ENCODE measurements at regions not wholly inside any gene's neighbourhood (a gene's known extent, or its start where the extent isn't known, plus 50 kb on each side); places are given as distances from the start of the nearest gene placed in this dataset.

DNA sequence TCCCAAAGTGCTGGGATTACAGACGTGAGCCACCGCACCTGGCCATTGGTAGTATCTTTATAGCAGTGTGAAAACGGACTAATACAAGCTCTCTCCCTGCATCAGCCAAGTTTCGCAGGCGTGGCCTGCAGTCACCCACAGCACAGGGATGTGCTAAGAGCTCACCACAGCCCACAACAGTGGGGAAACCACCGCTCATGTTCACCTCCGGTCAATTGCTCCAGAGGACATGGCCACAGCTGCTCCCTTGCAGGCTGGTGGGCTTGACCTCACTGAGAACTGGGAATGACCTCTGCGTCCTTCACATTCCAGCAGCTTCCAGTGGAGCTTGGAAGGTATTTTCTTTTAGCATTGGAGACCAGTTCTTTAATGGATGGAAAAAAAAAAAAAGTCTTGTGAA is 156.4 kb downstream of the KCTD15 start:
- TF ChIP-seq, protein P1, sequence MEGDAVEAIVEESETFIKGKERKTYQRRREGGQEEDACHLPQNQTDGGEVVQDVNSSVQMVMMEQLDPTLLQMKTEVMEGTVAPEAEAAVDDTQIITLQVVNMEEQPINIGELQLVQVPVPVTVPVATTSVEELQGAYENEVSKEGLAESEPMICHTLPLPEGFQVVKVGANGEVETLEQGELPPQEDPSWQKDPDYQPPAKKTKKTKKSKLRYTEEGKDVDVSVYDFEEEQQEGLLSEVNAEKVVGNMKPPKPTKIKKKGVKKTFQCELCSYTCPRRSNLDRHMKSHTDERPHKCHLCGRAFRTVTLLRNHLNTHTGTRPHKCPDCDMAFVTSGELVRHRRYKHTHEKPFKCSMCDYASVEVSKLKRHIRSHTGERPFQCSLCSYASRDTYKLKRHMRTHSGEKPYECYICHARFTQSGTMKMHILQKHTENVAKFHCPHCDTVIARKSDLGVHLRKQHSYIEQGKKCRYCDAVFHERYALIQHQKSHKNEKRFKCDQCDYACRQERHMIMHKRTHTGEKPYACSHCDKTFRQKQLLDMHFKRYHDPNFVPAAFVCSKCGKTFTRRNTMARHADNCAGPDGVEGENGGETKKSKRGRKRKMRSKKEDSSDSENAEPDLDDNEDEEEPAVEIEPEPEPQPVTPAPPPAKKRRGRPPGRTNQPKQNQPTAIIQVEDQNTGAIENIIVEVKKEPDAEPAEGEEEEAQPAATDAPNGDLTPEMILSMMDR (conservative IDR thresholded peaks at IDR 0.05; ENCODE audit: low read length), result no peak
- TF ChIP-seq EZH2phosphoT487 (IDR thresholded peaks at IDR 0.05; ENCODE audit: borderline replicate concordance), result no peak
- Histone ChIP-seq H3K27me3 (ENCODE audit: insufficient read depth, low read length, poor library complexity, severe bottlenecking) (no peaks in the 10 kb centered on the region), H3K36me3 (ENCODE audit: insufficient read depth, low read length) (no peaks in the 10 kb centered on the region), H4K20me1 (ENCODE audit: insufficient read depth, low read length, poor library complexity, severe bottlenecking) (no peaks in the 10 kb centered on the region), H3K9me2 (replicated peaks; ENCODE audit: low read depth, low read length) (no peaks in the 10 kb centered on the region), H3K79me2 (ENCODE audit: insufficient read depth, low read length) (no peaks in the 10 kb centered on the region), H3F3A (ENCODE audit: low read depth) (no peaks in the 10 kb centered on the region), H3K9me3 (ENCODE audit: insufficient read depth, low read depth, low read length) (no peaks in the 10 kb centered on the region; the same call in 1 of the 2 replicates), H3K4me1 (ENCODE audit: insufficient read depth, low read length, poor library complexity, severe bottlenecking) (no peaks in the 10 kb centered on the region), H3K4me3 (ENCODE audit: low read length, poor library complexity, severe bottlenecking) (no peak overlapping the region), H2AFZ (ENCODE audit: low read length) (no peak overlapping the region), H3K9ac (ENCODE audit: low read depth, low read length, poor library complexity, severe bottlenecking) (no peak overlapping the region), H3K4me2 (ENCODE audit: low read depth, low read length, poor library complexity, severe bottlenecking) (no peak overlapping the region)

DNA sequence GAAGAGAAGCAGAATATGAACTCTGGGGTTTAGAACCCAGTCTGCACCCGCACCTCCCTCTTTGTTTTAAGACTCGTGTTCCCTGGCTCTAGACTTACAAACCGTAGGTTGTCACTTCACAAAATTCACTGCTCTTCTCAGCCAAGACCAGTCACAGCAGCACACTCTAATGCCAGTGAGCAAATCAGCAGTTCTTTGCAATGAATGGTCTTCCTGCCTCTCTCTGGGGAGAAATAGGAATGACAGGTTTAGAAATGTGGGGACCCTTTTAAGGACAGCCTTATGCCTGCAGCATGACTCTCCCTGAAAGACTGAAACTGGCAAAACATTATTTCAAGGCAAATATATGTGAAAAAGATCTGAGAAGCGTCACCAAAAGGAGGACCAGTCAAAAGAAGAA is 156.9 kb downstream of the KCTD15 start:
- Histone ChIP-seq H3K4me1 (ENCODE audit: insufficient read depth, low read length, poor library complexity, severe bottlenecking) (no peaks in the 10 kb centered on the region), H3K9me3 (ENCODE audit: insufficient read depth, low read depth, low read length) (no peaks in the 10 kb centered on the region; the same call in 1 of the 2 replicates), H3K79me2 (ENCODE audit: insufficient read depth, low read length) (no peaks in the 10 kb centered on the region)

DNA sequence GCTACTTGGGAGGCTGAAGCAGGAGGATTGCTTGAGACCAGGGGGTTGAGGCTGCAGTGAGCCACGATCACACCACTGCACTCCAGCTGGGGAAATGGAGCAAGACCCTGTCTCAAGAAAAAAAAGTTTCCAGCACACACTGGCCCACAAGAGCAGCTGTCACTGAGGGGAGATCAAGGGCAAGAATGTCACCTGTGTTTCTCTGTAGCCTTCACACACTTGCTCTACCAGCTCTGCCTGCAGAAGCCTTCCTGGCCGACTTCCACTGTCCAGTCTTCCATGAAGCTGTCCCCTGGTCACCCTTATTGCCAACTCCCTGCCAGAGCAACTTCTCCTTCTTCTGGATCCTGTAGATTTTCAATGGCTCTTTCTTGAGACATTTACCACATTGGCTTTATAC is 158.0 kb downstream of the KCTD15 start:
- no peak for TF ChIP-seq EZH2phosphoT487 (IDR thresholded peaks at IDR 0.05; ENCODE audit: borderline replicate concordance)
- H3K79me2 ChIP-seq (ENCODE audit: insufficient read depth, low read length), result no peaks in the 10 kb centered on the region
- H3K4me3 ChIP-seq (ENCODE audit: low read length, poor library complexity, severe bottlenecking), result no peak overlapping the region
- no peaks in the 10 kb centered on the region for H4K20me1 ChIP-seq (ENCODE audit: insufficient read depth, low read length, poor library complexity, severe bottlenecking)
- H3K36me3 ChIP-seq (ENCODE audit: insufficient read depth, low read length), result no peaks in the 10 kb centered on the region
- no peak overlapping the region for H2AFZ ChIP-seq (ENCODE audit: low read length)
- H3K4me2 ChIP-seq (ENCODE audit: low read depth, low read length, poor library complexity, severe bottlenecking), result no peak overlapping the region
- H3K4me1 ChIP-seq (ENCODE audit: insufficient read depth, low read length, poor library complexity, severe bottlenecking), result no peaks in the 10 kb centered on the region
- H3K27me3 ChIP-seq (ENCODE audit: insufficient read depth, low read length, poor library complexity, severe bottlenecking), result no peaks in the 10 kb centered on the region
- H3K9me2 ChIP-seq (replicated peaks; ENCODE audit: low read depth, low read length), result no peaks in the 10 kb centered on the region
- H3F3A ChIP-seq (ENCODE audit: low read depth), result no peaks in the 10 kb centered on the region
- H3K9me3 ChIP-seq (ENCODE audit: insufficient read depth, low read depth, low read length), result no peaks in the 10 kb centered on the region; the same call in 1 of the 2 replicates
- H3K9ac ChIP-seq (ENCODE audit: low read depth, low read length, poor library complexity, severe bottlenecking), result no peak overlapping the region

More for the DNA sequence above, 156.9 kb downstream of the KCTD15 start:
- no peaks in the 10 kb centered on the region for H3K27me3 ChIP-seq (ENCODE audit: insufficient read depth, low read length, poor library complexity, severe bottlenecking)
- H4K20me1 ChIP-seq (ENCODE audit: insufficient read depth, low read length, poor library complexity, severe bottlenecking), result no peaks in the 10 kb centered on the region
- TF ChIP-seq EZH2phosphoT487 (IDR thresholded peaks at IDR 0.05; ENCODE audit: borderline replicate concordance), result no peak
- TF ChIP-seq, protein P1 (conservative IDR thresholded peaks at IDR 0.05; ENCODE audit: low read length), result no peak
- no peak overlapping the region for H3K9ac ChIP-seq (ENCODE audit: low read depth, low read length, poor library complexity, severe bottlenecking)
- H3K4me3 ChIP-seq (ENCODE audit: low read length, poor library complexity, severe bottlenecking), result no peak overlapping the region
- no peak overlapping the region for H3K4me2 ChIP-seq (ENCODE audit: low read depth, low read length, poor library complexity, severe bottlenecking)
- H3F3A ChIP-seq (ENCODE audit: low read depth), result no peaks in the 10 kb centered on the region
- no peaks in the 10 kb centered on the region for H3K36me3 ChIP-seq (ENCODE audit: insufficient read depth, low read length)
- H2AFZ ChIP-seq (ENCODE audit: low read length), result no peak overlapping the region
- H3K9me2 ChIP-seq (replicated peaks; ENCODE audit: low read depth, low read length), result no peaks in the 10 kb centered on the region

DNA sequence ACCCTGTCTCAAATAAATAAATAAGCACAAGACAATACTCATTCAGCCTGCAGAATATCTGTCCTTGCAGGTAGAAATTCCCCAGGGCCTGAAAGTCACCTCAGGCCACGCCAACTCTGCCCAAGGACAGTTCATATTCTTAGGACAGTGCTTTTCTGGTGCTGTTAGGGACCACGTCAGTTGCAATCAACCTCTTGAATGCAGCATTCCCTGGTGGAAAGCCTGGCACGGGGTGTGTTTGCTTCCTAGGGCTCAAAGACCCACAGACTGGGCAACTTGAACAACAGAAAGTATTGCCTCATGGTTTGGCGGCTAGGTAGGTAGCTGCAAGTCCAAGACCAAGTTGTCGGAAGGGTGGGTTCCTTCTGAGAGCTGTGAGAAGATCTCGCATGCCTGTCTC is 160.3 kb downstream of the KCTD15 start:
- no peaks in the 10 kb centered on the region for H3K27me3 ChIP-seq (ENCODE audit: insufficient read depth, low read length, poor library complexity, severe bottlenecking)

More for the DNA sequence above, 160.3 kb downstream of the KCTD15 start:
- no peak overlapping the region for H3K4me2 ChIP-seq (ENCODE audit: low read depth, low read length, poor library complexity, severe bottlenecking)
- no peak overlapping the region for H2AFZ ChIP-seq (ENCODE audit: low read length)
- no peak overlapping the region for H3K4me3 ChIP-seq (ENCODE audit: low read length, poor library complexity, severe bottlenecking)
- H3K9me2 ChIP-seq (replicated peaks; ENCODE audit: low read depth, low read length), result no peaks in the 10 kb centered on the region
- no peaks in the 10 kb centered on the region for H3K36me3 ChIP-seq (ENCODE audit: insufficient read depth, low read length)
- no peaks in the 10 kb centered on the region for H3K4me1 ChIP-seq (ENCODE audit: insufficient read depth, low read length, poor library complexity, severe bottlenecking)
- no peak for TF ChIP-seq EZH2phosphoT487 (IDR thresholded peaks at IDR 0.05; ENCODE audit: borderline replicate concordance)
- TF ChIP-seq, protein P1 (conservative IDR thresholded peaks at IDR 0.05; ENCODE audit: low read length), result no peak
- H3K79me2 ChIP-seq (ENCODE audit: insufficient read depth, low read length), result no peaks in the 10 kb centered on the region
- no peaks in the 10 kb centered on the region for H3F3A ChIP-seq (ENCODE audit: low read depth)
- H3K9ac ChIP-seq (ENCODE audit: low read depth, low read length, poor library complexity, severe bottlenecking), result no peak overlapping the region
- H3K9me3 ChIP-seq (ENCODE audit: insufficient read depth, low read depth, low read length), result no peaks in the 10 kb centered on the region; the same call in 1 of the 2 replicates
- no peaks in the 10 kb centered on the region for H4K20me1 ChIP-seq (ENCODE audit: insufficient read depth, low read length, poor library complexity, severe bottlenecking)
